IPS-NIHi11 (cell line): ENCODE measurements at regions not wholly inside any gene's neighbourhood (a gene's known extent, or its start where the extent isn't known, plus 50 kb on each side); places are given as distances from the start of the nearest gene placed in this dataset.
"Not testable (repeated sequence)": the region's sequence is repeated elsewhere in the genome, so short reads cannot be mapped to it uniquely, and the experiment has no call there.

ENCODE experiments used
- DNase-seq: peaks from one replicate; pipeline ENCODE4 v3.0.0; 2012; ENCODE audit warnings: mixed read lengths, low spot score

GRCh38 chr14:76699939-76700590 is 61.2 kb upstream of the VASH1 start:
- DNase-seq: no peak

GRCh38 chr14:76701436-76701835 is 59.8 kb upstream of the VASH1 start:
- no peak for DNase-seq

GRCh38 chr14:76701981-76702380 is 59.3 kb upstream of the VASH1 start:
- no peak for DNase-seq

GRCh38 chr14:76705214-76705613 is 56.1 kb upstream of the VASH1 start:
- DNase-seq: no peak

- not testable (repeated sequence) for DNase-seq
These were observed 55.1 kb upstream of the VASH1 start for GRCh38 chr14:76706207-76706606.

GRCh38 chr14:76706811-76707210 is 54.5 kb upstream of the VASH1 start:
- DNase-seq: no peak

GRCh38 chr14:76708028-76708427 is 53.2 kb upstream of the VASH1 start:
- no peak for DNase-seq

GRCh38 chr14:76708771-76709170 is 52.5 kb upstream of the VASH1 start:
- no peak for DNase-seq

- peak; percentile 59 for DNase-seq
These were observed 50.9 kb upstream of the VASH1 start for GRCh38 chr14:76710056-76711010.
